Ureter (tissue), 1 donor: ENCODE measurements at regions not wholly inside any gene's neighbourhood (a gene's known extent, or its start where the extent isn't known, plus 50 kb on each side); places are given as distances from the start of the nearest gene placed in this dataset.
A peak's percentile ranks its signal among the peaks of the same experiment; 100 is the strongest.

Experiments used
- DNase-seq: peaks from one replicate; pipeline ENCODE4 v3.0.0-alpha.2; 2020; ENCODE audit warnings: low spot score
- donor health status: DM: yes; HTN: yes; CAD: no.

- no peak for DNase-seq
Measured at GRCh38 chr5:167688341-167689130, 602.9 kb upstream of the WWC1 start.

- no peak for DNase-seq
Measured at GRCh38 chr5:167694325-167695147, 596.9 kb upstream of the WWC1 start.

DNA sequence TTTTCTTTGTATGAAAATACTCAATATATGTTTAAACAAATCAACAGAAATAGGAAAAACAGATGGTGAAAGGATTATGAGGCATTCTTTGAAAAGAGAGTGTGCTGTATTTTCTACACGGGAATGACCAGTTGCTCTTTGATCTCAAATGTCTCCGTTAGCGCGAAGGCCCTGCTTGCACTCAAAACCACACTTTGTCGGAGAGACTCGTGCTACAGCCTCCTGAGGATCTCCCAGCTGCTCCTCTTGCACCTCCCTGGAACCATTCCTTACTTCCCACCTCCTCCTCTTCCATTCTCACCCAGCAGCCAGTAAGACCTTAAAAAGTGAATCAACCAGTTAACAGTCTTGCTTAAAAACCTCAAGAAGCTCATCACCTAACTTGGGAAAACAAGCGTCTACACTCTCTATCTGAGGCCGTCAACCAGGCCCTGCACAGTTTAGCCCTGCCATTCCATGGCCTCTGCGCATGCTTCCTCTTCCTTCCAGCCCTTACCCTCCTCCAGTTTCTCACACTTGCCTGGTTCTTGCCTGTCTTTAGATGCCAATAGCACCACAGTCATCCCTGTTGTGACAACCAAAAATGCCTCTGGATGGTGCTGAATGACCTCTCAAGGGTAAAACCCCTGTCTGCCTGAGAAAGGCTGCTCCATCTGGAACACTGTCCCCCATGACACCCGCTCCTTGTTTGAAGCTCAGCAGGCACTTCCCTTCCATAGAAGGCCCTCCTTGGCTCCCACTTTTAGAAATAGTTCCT is 594.7 kb upstream of the WWC1 start:
- no peak for DNase-seq

GRCh38 chr5:167699432-167699831 is 592.0 kb upstream of the WWC1 start:
- DNase-seq, result no peak

DNA sequence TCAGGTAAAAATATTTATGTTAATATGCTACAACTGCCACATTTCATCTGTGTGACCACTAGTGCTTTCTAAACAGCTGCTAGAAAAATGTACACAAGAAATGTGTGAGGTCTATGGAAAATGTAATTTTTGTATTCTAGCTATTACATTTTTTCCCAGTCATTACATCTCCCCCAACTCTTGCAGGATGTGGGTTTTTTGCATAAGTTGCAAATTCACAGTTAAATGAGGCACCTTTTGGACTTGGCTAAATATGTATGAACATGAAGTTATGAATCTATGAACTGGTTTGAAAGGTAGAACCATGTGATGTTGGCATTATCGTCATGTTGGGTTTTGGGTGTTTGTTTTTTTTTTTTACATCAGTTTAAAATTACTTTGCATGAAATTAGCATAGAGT is 590.4 kb upstream of the WWC1 start:
- DNase-seq, result no peak

GRCh38 chr5:167702014-167702413 is 589.4 kb upstream of the WWC1 start:
- DNase-seq, result no peak

DNA sequence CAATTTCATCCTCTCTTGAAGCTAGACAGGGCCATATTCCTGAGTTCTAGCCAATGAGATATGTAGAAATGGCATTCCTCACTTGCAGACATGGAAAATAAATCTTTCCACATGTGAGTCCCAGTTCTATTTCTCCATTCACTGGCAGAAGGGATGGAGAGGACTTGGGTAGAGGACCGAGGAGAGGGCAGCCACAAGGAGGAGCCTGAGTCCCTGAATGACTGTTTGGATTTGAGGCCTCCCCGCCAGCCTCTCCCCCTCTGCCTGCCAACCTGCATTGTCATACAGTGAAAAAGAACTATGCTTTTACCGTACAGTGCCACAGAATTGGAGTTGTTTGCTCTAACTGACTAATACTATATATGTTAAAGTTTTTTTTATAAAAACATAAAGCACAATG is 583.0 kb upstream of the WWC1 start:
- DNase-seq, result no peak

DNA sequence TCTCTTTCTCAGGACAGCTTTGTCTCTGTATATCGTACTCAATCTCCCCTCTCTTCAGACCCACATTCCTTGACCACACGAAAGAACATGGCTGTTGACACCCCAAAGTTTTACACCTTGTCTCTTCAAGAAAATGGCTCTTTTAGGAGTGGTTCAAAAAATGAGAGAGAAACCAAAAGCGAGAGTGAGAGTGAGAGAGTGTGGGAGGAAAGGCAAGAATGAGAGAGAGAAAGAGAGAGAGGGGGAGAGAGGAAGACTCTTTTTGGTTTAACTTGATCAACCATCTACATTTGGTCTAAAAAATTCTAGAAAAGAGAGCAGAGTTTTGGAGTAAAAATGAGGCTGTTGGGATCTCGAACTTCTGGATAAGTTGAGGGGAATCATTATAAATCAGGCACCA is 581.8 kb upstream of the WWC1 start:
- DNase-seq, result no peak

DNA sequence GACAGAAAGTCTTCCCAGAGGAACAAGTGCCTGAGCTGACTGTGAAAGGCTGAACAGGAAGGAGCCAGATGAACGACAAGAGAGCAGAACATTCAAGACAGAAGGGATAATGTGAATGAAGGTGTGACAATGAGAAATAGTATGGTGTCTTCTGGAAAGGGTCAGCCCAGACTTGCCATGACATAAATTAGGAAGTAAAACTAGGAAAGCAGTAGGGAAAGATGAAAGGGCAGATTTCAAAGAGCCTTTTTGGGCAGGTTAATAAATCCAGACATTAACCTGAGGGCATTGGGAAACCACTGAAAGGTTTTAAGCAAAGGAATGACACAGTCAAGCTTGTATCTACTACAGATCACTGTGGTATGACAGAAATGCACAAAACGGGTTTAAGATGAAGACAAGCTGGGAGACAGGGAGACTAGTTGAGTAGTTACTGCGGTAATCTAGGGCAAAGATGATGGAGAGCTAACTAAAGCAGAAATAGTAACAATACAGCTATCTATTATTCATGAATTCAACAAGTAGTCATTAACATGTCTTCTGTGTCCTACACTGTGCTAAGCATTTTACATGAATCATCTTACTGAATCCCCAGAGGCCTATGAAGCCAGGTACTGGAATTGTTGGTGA is 580.9 kb upstream of the WWC1 start:
- no peak for DNase-seq

DNA sequence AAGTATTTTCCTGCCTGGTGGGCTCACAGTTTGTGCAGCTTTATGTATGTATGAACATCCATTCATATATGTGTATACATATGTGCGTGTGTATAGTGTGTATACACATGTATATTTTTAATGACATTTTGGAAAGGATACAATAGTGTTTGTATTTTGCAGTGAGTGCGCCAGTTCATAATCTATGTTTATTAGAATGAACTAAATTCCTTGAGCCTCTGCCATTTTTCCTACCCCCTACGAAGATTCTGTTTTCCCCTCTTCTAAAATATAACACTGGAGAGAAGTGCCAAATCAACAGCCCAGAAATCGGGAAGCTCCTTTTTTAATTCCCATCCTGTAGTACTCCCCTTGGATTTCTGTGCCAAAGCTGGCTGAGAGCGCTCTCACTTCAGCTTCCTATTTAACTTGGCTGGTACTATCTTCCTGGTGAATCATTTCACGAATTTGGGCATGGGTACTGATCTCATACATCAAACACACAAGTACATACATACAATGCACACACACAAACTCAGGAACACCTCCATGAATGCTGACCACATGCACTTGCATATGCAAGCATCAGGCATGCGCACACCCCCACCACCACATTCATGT is 578.4 kb upstream of the WWC1 start:
- no peak for DNase-seq

DNA sequence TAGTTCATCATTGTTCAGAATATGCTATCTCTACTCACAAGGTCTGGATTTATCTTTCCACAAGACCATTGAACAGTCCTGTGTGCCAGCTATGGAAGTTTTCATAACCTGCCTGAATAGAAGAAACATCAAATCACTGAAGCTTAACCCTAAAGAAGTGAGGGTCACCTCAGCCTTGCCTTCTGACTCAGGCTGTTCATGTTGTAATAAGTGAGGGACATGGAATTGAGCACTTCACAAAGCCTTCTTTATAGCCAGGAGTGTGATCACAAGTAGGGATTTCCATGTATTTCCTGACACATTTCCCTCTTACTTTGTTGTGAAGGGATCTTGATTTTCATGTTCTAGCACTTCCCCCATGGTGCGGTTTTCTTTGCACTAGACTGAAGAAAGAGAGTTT is 577.5 kb upstream of the WWC1 start:
- DNase-seq, result no peak

- DNase-seq, result no peak
Measured at GRCh38 chr5:167716126-167716775, 575.2 kb upstream of the WWC1 start.

DNA sequence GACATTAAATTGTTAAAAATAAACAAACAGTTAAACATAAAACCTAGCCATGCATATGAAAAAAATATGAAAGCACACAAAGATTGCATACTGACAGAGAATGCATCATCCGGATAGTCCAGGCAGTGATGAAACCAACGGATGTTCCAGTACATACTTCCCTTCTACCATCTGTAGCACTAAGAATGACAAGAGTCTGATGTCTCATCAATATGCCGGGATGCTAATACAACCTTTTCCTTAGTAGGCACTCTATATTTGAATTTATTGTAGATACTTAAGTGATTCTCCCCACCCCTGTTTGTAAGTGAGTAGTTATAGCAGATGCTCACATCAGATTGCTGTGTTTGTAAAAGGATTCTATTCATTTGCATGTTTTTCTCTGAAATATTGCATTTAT is 571.2 kb upstream of the WWC1 start:
- no peak for DNase-seq

DNA sequence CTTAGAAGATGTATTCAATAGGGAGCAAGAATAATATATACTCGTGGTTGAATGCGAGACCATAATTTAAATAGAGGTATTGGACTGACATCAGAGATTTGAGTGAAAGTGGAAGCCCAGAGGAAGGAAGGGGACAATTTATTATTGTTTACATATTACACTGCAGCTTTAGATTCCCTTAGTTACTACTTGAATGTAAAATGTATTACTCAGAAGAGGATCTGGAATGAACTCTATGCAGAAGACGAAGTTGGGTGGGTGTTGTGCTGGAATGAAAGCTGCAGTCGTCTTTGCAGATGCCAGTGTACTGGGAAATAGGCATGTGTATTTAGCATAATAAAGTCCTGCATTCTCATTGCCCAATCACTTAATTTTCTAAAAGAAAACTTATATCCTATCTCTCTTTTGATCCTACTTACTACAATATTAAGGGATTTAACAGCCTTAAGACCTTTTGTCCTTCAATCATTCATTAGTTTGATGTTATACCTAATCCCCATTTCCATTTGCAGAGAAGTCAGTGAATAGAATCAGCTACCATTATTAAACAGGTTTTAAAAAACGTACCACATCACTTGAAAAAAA is 570.7 kb upstream of the WWC1 start:
- no peak for DNase-seq

GRCh38 chr5:167721926-167722440 is 569.5 kb upstream of the WWC1 start:
- no peak for DNase-seq

DNA sequence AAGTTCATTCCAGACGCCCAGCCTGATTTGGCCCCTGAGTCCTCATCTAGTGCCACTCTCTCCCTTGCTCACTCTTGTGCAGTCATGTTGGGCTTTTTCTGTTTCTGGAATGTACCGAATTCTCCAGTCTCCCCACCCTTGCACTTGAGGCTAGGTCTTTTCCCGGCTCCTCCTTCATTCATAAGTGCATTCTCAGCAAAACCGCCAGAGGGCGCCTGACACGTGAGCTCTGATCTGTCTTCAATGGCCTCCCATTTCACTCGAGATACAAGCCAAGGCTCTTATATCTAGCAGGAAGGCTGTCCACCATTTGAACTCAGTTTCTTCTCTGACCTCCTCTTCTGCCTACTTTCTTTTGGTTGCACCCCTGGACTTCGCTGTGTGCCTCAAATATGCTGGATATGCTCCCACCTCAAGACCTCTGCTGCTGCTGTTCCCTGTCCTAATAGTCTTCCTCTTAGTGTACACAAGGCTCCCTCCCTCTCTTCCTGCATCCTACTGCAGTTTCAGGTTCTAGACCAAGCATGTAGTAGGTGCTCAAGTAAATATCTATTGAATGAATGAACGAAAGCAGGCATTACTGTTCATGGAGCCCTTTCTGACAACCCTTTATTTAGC is 568.1 kb upstream of the WWC1 start:
- peak; percentile 69 for DNase-seq

- no peak for DNase-seq
Measured at GRCh38 chr5:167725264-167725663, 566.2 kb upstream of the WWC1 start.

DNA sequence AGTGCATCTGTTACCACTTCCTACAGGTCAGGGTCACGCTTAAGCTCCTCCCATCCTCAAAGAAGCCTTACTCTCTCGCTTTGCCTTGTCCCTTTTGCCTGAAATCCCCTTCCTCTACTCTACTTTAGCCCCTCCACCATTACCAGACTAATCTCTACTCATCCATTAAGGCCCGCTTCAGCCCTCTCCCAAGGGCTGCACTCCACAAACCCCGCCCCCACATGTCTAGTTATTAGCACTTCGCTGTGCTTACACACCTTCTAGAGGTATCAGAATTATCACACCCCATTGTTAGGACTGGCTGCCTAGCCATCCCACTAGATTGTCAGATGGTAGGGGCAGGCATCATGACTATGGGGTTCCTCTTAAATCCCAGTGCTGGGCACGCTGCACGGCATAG is 565.7 kb upstream of the WWC1 start:
- no peak for DNase-seq

DNA sequence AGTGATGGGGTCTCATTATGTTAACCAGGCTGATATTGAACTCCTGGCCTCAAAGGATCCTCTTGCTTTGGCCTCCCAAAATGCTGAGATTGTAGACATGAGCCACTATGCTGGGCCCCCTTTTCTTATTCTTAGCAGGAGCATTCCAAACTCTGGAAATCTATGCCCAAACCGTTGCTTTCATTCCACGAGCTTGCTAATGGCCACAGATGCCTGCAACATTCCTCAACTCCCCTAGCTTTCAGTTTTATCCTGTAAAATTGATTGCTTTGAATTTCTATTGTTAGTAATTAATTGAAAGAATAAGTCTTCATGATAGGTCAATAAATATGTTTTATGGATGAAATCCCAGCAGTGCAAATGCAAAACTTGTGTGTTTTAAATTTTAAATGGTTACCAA is 564.8 kb upstream of the WWC1 start:
- no peak for DNase-seq

- no peak for DNase-seq
Measured at GRCh38 chr5:167730121-167730520, 561.3 kb upstream of the WWC1 start.
